Stimulated activated naive B cell treated with anti-CD40 and anti-IgM and Interleukin-4, amounts not matched to agents 10 μg/mL and 1 μg/mL and 100 μg/mL, for 72 hours (primary cell): ENCODE measurements at regions not wholly inside any gene's neighbourhood (a gene's known extent, or its start where the extent isn't known, plus 50 kb on each side); places are given as distances from the start of the nearest gene placed in this dataset.
"Not testable (repeated sequence)": the region's sequence is repeated elsewhere in the genome, so short reads cannot be mapped to it uniquely, and the experiment has no call there.

Experiments used
- ATAC-seq, 2 donors: fragments of 150-1000 bp; cut with Tn5 transposase; replicated peaks; 2 replicates each; pipeline ENCODE4 v1.10.0; 2021; ENCODE audit warnings: moderate library complexity in 1 of 2
- DNase-seq: peaks from one replicate; pipeline ENCODE4 v3.0.0; 2021
- H3K27ac Mint-ChIP-seq: one replicate; pipeline ENCODE4 v1.8.0; 2022; ENCODE audit warnings: mild to moderate bottlenecking, mixed read lengths
- H3K27me3 Mint-ChIP-seq, 2 donors: one replicate each; pipeline ENCODE4 v1.8.0; 2022; ENCODE audit warnings: mixed read lengths in 2 of 2
- H3K36me3 Mint-ChIP-seq, 2 donors: one replicate each; pipeline ENCODE4 v1.8.0; 2022; ENCODE audit warnings: mixed read lengths in 2 of 2, mild to moderate bottlenecking in 1 of 2
- H3K4me1 Mint-ChIP-seq, 2 donors: one replicate each; pipeline ENCODE4 v1.8.0; 2022; ENCODE audit warnings: mixed read lengths in 2 of 2, mild to moderate bottlenecking in 1 of 2
- H3K4me3 Mint-ChIP-seq, 2 donors: one replicate each; pipeline ENCODE4 v1.8.0; 2022; ENCODE audit warnings: mild to moderate bottlenecking in 2 of 2, mixed read lengths in 2 of 2, moderate library complexity in 1 of 2
- H3K9me3 Mint-ChIP-seq, 2 donors: one replicate each; pipeline ENCODE4 v1.8.0; 2022; ENCODE audit warnings: mixed read lengths in 2 of 2, mild to moderate bottlenecking in 1 of 2

GRCh38 chr1:98157524-98158313, 236.9 kb upstream of the DPYD start:
- ATAC-seq (no peak), DNase-seq (no peak)
- Mint-ChIP-seq H3K27ac (no peak overlapping the region), H3K36me3 (no peaks in the 10 kb centered on the region), H3K27me3 (no peaks in the 10 kb centered on the region), H3K4me3 (no peak overlapping the region), H3K9me3 (peaks cover 4 to 8% of the 10 kb centered on the region in 2 donors), H3K4me1 (no peaks in the 10 kb centered on the region)

DNA sequence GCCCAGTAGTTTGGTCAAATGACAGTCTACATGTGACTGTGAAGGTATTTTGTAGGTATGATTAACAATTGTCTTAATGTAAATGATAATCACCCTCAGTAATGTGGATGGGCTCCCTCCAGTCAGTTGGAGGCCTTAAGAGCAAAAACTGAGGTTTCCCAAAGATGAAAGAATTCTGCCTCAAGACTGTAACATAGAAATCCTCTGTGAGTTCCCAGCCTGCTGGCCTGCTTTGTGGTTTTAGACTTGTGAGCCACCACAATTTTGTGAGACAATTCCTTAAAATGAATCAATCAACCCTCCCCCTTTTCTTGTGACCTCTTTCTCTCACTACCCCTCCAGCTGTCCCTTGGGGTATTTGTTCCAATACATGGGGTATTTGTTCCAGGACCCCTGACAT, 226.4 kb upstream of the DPYD start:
- ATAC-seq (no peak), DNase-seq (no peak)
- Mint-ChIP-seq H3K36me3 (no peaks in the 10 kb centered on the region), H3K9me3 (peaks cover 7 to 15% of the 10 kb centered on the region in 2 donors), H3K4me3 (no peak overlapping the region), H3K27ac (no peak overlapping the region), H3K4me1 (no peaks in the 10 kb centered on the region), H3K27me3 (no peaks in the 10 kb centered on the region)

- no peaks in the 10 kb centered on the region for H3K36me3 Mint-ChIP-seq
- H3K4me3 Mint-ChIP-seq = no peak overlapping the region
Observed at GRCh38 chr1:98145655-98146054, 224.8 kb upstream of the DPYD start.

DNA sequence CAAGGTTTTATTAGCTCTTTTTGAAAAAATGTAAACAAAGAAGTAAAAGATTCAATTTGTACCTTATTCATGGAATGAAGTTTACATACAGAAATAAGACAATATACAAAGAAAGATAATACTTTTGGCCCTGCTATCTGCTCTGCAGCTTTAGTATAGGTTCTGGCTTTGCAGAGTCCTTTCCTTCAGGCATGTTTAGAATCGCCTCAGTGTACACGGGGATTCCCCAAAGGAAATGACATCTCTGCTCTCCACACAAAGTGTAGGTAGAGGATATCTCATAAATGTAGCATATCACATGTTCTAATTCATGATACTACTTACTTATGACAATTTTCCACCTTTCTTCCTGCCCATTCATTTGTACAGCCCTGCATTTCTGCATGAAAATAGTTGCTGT, 222.6 kb upstream of the DPYD start:
- no peak for DNase-seq
- Mint-ChIP-seq H3K4me3 (no peak overlapping the region), H3K9me3 (peaks cover 3% of the 10 kb centered on the region in 2 donors), H3K4me1 (no peaks in the 10 kb centered on the region), H3K36me3 (no peaks in the 10 kb centered on the region), H3K27me3 (no peaks in the 10 kb centered on the region), H3K27ac (no peak overlapping the region)
- no peak for ATAC-seq

More at GRCh38 chr1:98145655-98146054, 224.8 kb upstream of the DPYD start:
- H3K9me3 Mint-ChIP-seq = peaks cover 5 to 7% of the 10 kb centered on the region in 2 donors
- DNase-seq (no peak), ATAC-seq (no peak)
- no peaks in the 10 kb centered on the region for H3K4me1 Mint-ChIP-seq
- no peaks in the 10 kb centered on the region for H3K27me3 Mint-ChIP-seq
- no peak overlapping the region for H3K27ac Mint-ChIP-seq

DNA sequence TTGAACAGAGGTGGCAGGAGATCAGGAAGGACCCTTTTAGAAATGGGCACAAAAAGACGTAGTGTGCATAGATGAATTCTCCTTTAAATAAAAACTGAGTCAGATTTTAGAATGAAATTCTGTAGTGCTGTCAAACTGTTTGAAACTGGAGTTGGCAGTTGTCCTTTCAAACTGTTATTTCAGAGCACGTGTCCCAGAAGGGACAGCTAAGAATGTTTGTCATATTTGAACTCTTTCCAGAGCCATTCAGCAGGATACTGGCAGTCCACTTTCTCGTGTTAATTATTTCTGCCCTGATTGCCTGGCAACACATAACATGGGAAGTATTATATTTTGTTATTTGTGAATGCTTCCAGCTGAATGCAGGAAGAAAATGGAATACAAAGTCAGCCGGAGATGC, 212.3 kb upstream of the DPYD start:
- Mint-ChIP-seq H3K27ac (no peak overlapping the region), H3K4me3 (no peak overlapping the region), H3K27me3 (no peaks in the 10 kb centered on the region), H3K4me1 (no peaks in the 10 kb centered on the region), H3K9me3 (no peaks in the 10 kb centered on the region), H3K36me3 (no peaks in the 10 kb centered on the region)
- DNase-seq (no peak), ATAC-seq (no peak)

DNA sequence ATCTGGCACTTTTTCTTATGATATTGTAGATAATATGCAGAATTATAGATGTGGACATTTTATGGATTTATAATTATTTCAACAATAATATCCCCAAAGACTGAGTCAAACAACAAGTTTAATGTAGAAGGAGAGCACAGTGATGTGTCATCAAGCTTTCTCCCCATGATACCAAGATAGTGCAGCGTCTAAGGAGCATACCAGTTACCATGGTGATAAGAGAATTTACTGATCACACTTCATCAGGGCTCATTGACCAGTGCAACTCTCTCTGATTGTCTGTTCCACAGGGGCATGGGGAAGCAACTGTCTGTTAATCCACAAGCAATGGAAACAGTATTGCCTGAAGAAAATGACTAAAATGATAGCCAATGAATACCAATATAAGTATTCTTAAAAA, 209.6 kb upstream of the DPYD start:
- ATAC-seq (no peak), DNase-seq (no peak)
- Mint-ChIP-seq H3K4me3 (no peak overlapping the region), H3K27ac (no peak overlapping the region), H3K36me3 (no peaks in the 10 kb centered on the region), H3K4me1 (no peaks in the 10 kb centered on the region), H3K27me3 (no peaks in the 10 kb centered on the region), H3K9me3 (no peaks in the 10 kb centered on the region)

DNA sequence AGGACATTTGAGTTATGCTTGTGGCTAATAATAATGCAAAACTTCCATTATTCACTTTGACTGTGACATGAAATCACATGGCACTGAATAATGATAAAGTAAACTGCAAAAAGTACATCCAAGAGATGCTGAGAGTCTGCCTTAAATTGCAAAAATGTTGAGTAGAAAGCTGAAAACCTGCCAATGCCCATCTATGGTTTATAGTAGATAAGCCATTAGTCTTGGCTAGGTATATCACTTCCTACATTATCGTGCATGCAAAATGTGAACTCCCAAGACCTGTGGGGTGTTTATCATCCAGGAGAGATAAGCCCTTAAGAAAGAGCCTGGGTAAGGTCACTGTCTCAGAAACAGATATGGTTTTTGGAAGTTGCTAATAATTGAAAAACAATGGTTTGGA, 208.7 kb upstream of the DPYD start:
- no peaks in the 10 kb centered on the region for H3K9me3 Mint-ChIP-seq
- DNase-seq = no peak
- ATAC-seq = no peak
- no peaks in the 10 kb centered on the region for H3K36me3 Mint-ChIP-seq
- no peaks in the 10 kb centered on the region for H3K4me1 Mint-ChIP-seq
- no peak overlapping the region for H3K4me3 Mint-ChIP-seq
- no peaks in the 10 kb centered on the region for H3K27me3 Mint-ChIP-seq
- H3K27ac Mint-ChIP-seq = no peak overlapping the region

DNA sequence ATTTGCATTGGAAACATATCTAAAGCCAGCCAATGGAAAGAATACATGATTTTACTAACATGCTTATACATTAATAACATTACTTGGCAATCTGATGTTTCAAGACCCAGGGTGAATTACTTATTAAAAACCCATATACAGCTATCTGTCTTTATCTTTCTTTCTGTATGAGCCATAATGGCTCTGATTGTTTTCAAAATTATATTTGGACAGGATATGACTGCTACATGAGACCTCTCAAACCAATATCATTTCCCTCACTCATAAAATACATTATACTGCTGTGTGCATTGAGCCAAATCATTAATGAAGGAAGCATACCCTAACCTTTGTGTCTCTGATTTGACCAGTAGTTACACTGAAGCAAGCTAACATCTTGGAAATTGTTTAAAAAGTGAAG, 205.9 kb upstream of the DPYD start:
- H3K4me1 Mint-ChIP-seq = no peaks in the 10 kb centered on the region
- no peaks in the 10 kb centered on the region for H3K27me3 Mint-ChIP-seq
- DNase-seq = no peak
- ATAC-seq = no peak
- H3K27ac Mint-ChIP-seq = no peak overlapping the region
- H3K36me3 Mint-ChIP-seq = no peaks in the 10 kb centered on the region
- H3K4me3 Mint-ChIP-seq = no peak overlapping the region
- H3K9me3 Mint-ChIP-seq = no peaks in the 10 kb centered on the region

DNA sequence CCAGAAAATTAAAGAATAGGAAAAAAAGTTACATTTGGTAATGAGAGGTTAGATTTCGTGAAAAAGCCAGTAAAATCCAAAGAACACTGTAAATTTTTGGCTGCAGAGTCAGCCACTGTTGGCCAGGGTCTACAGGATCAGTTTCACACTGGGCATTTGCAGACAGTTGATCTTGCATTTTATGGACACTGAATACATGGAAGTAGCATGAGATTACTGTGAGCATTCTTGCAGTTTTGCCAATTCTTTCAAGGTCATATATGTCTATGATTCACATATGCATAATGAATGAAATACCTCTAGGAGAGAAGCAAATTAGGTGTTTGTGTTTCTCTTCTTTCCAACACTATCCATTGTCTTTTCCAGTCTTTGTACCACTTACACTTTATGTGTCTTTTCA, 200.8 kb upstream of the DPYD start:
- ATAC-seq = no peak
- Mint-ChIP-seq H3K27ac (no peak overlapping the region), H3K4me1 (no peaks in the 10 kb centered on the region), H3K4me3 (no peak overlapping the region), H3K27me3 (no peaks in the 10 kb centered on the region), H3K9me3 (no peaks in the 10 kb centered on the region), H3K36me3 (no peaks in the 10 kb centered on the region)
- DNase-seq = no peak

GRCh38 chr1:98119796-98120195, 199.0 kb upstream of the DPYD start:
- H3K27me3 Mint-ChIP-seq = no peaks in the 10 kb centered on the region
- ATAC-seq = no peak
- H3K27ac Mint-ChIP-seq = no peak overlapping the region
- no peak for DNase-seq
- no peak overlapping the region for H3K4me3 Mint-ChIP-seq
- H3K36me3 Mint-ChIP-seq = no peaks in the 10 kb centered on the region
- H3K4me1 Mint-ChIP-seq = no peaks in the 10 kb centered on the region
- H3K9me3 Mint-ChIP-seq = no peaks in the 10 kb centered on the region

GRCh38 chr1:98113811-98114210, 193.0 kb upstream of the DPYD start:
- H3K27me3 Mint-ChIP-seq = no peaks in the 10 kb centered on the region
- H3K4me3 Mint-ChIP-seq = no peak overlapping the region
- no peak for ATAC-seq
- H3K27ac Mint-ChIP-seq = no peak overlapping the region
- no peaks in the 10 kb centered on the region for H3K36me3 Mint-ChIP-seq
- H3K9me3 Mint-ChIP-seq = no peaks in the 10 kb centered on the region
- no peak for DNase-seq
- H3K4me1 Mint-ChIP-seq = no peaks in the 10 kb centered on the region

GRCh38 chr1:98112626-98113025, 191.8 kb upstream of the DPYD start:
- no peak for DNase-seq
- no peaks in the 10 kb centered on the region for H3K36me3 Mint-ChIP-seq
- ATAC-seq = no peak
- H3K4me1 Mint-ChIP-seq = no peaks in the 10 kb centered on the region
- no peak overlapping the region for H3K27ac Mint-ChIP-seq
- no peak overlapping the region for H3K4me3 Mint-ChIP-seq
- H3K9me3 Mint-ChIP-seq = peaks cover 8% of the 10 kb centered on the region in 2 donors
- no peaks in the 10 kb centered on the region for H3K27me3 Mint-ChIP-seq

DNA sequence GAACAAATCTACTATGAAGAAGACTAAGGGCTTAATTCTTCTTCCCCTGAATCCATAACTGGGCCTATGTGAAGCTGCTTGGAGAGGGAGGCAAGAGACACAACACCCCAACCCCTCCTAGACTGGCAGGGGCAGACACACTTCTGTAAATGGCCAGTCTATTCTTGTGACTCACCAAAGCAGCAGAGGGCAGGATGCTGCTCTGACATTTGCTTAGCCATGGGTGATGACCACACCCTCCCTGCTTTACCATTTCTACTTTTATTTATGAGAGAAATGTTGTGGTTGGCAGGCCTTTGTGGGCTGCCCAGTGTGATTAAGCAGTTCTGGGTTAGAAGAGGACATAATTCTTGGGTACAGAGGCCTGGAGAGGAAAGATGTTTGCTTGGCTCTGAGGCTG, 189.8 kb upstream of the DPYD start:
- no peak overlapping the region for H3K27ac Mint-ChIP-seq
- H3K4me3 Mint-ChIP-seq = no peak overlapping the region
- H3K27me3 Mint-ChIP-seq = no peaks in the 10 kb centered on the region
- peaks cover 12 to 17% of the 10 kb centered on the region in 2 donors for H3K9me3 Mint-ChIP-seq
- DNase-seq (no peak), ATAC-seq (no peak)
- H3K4me1 Mint-ChIP-seq = no peaks in the 10 kb centered on the region
- H3K36me3 Mint-ChIP-seq = no peaks in the 10 kb centered on the region

GRCh38 chr1:98108378-98108777, 187.5 kb upstream of the DPYD start:
- H3K4me3 Mint-ChIP-seq, ATAC-seq, H3K36me3 Mint-ChIP-seq, H3K4me1 Mint-ChIP-seq, H3K27ac Mint-ChIP-seq, DNase-seq, H3K27me3 Mint-ChIP-seq: not testable (repeated sequence)
- H3K9me3 Mint-ChIP-seq = peaks cover 12 to 17% of the 10 kb centered on the region in 2 donors

DNA sequence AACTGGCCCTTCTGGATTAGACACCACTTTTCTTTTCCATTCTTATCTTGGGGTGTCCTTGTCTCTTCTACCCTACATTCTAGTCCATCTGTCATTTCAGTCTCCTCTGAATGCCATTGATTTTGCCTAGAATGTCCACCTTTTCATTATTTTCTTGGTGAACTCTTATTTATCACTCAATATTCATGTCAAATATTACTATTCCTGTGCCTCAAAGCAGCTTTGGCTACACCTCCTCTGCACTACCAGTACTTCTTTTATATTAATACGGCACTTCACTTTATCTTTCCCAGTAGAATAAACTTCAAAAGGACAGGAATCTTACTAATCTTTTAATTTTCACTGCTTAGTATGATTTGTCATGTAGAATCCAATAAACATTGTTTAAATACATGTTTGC, 186.4 kb upstream of the DPYD start:
- no peaks in the 10 kb centered on the region for H3K36me3 Mint-ChIP-seq
- no peaks in the 10 kb centered on the region for H3K4me1 Mint-ChIP-seq
- peaks cover 12 to 17% of the 10 kb centered on the region in 2 donors for H3K9me3 Mint-ChIP-seq
- DNase-seq (no peak), ATAC-seq (no peak)
- H3K27me3 Mint-ChIP-seq = no peaks in the 10 kb centered on the region
- no peak overlapping the region for H3K27ac Mint-ChIP-seq
- H3K4me3 Mint-ChIP-seq = no peak overlapping the region

- Mint-ChIP-seq H3K4me3 (no peak overlapping the region), H3K4me1 (no peaks in the 10 kb centered on the region), H3K36me3 (no peaks in the 10 kb centered on the region), H3K27me3 (no peaks in the 10 kb centered on the region), H3K27ac (no peak overlapping the region), H3K9me3 (peaks cover 12 to 17% of the 10 kb centered on the region in 2 donors)
- ATAC-seq (no peak), DNase-seq (no peak)
Observed at GRCh38 chr1:98104289-98104688, 183.5 kb upstream of the DPYD start.
